ENCODE measurements at regions not wholly inside any gene's neighbourhood (a gene's known extent, or its start where the extent isn't known, plus 50 kb on each side); places are given as distances from the start of the nearest gene placed in this dataset.

GRCh38 chr14:98037831-98038230, 1234.2 kb downstream of the BCL11B start:
- TF ChIP-seq POLR2A (IDR thresholded peaks at IDR 0.05; ENCODE audit: extremely low read depth, insufficient read length) (no peak), CTCF (IDR thresholded peaks at IDR 0.05; ENCODE audit: low read depth, low read length) (no peak)

Measured in NB4 (cell line).